K562 (cell line): ENCODE measurements at regions not wholly inside any gene's neighbourhood (a gene's known extent, or its start where the extent isn't known, plus 50 kb on each side); places are given as distances from the start of the nearest gene placed in this dataset.
A peak's percentile ranks its signal among the peaks of the same experiment; 100 is the strongest.

Experiments used
- ARID1B ChIP-seq: fragments of 450-650 bp; IDR thresholded peaks from 2 replicates; pipeline ENCODE4 v1.6.1; 2016; ENCODE audit warnings: antibody characterized with exemption, mild to moderate bottlenecking, inconsistent platforms
- ATF7 ChIP-seq: fragments of 450-650 bp; IDR thresholded peaks from 2 replicates; pipeline ENCODE4 v1.7.1; 2014; ENCODE audit warnings: mild to moderate bottlenecking, moderate library complexity
- CBFA2T3 ChIP-seq: fragments of 450-650 bp; IDR thresholded peaks from 2 replicates; pipeline ENCODE4 v1.6.1; 2017
- GTF2F1 ChIP-seq: IDR thresholded peaks from 2 replicates; pipeline ENCODE4 v1.6.1; 2011; ENCODE audit warnings: low read depth, low read length, improper control_type of control experiment
- KLF6 ChIP-seq: fragments of 250-450 bp; sonication (Bioruptor Pico); IDR thresholded peaks from 2 replicates; pipeline ENCODE4 v1.4.0; 2020; ENCODE audit warnings: mild to moderate bottlenecking, moderate library complexity, borderline replicate concordance
- MAFK ChIP-seq: IDR thresholded peaks from 2 replicates; pipeline ENCODE4 v1.6.1; 2011; ENCODE audit warnings: low read length, improper control_type of control experiment
- TEAD2 ChIP-seq: fragments of 450-650 bp; IDR thresholded peaks from 2 replicates; pipeline ENCODE4 v1.6.1; 2016; ENCODE audit warnings: missing genetic modification characterization, control low read depth, missing compliant biosample characterization
- ZNF764 ChIP-seq: fragments of 250-450 bp; sonication (Bioruptor Pico); IDR thresholded peaks from 2 replicates; pipeline ENCODE4 v1.4.0; 2020; ENCODE audit warnings: low read depth, mild to moderate bottlenecking, moderate library complexity
- TF ChIP-seq, protein P1 (sequence below): fragments of 250-450 bp; sonication (Bioruptor Pico); IDR thresholded peaks from 2 replicates; pipeline ENCODE4 v1.4.0; 2020
- TF ChIP-seq, protein P2 (sequence below): fragments of 450-650 bp; IDR thresholded peaks from 2 replicates; pipeline ENCODE4 v1.6.1; 2017; ENCODE audit warnings: antibody characterized with exemption, mild to moderate bottlenecking
- TF ChIP-seq, protein P3 (sequence below): fragments of 450-650 bp; IDR thresholded peaks from 2 replicates; pipeline ENCODE4 v1.6.1; 2016
- TF ChIP-seq, protein P4 (sequence below): fragments of 250-450 bp; sonication (Bioruptor Pico); IDR thresholded peaks from 2 replicates; pipeline ENCODE4 v1.8.0; 2022; ENCODE audit warnings: inconsistent platforms, mild to moderate bottlenecking, moderate library complexity, borderline replicate concordance
- TF ChIP-seq, protein P5 (sequence below): fragments of 200-800 bp; sonication (Bioruptor generic); IDR thresholded peaks from 2 replicates; pipeline ENCODE4 v1.6.1; 2017; ENCODE audit warnings: missing genetic modification characterization, missing compliant biosample characterization

DNA sequence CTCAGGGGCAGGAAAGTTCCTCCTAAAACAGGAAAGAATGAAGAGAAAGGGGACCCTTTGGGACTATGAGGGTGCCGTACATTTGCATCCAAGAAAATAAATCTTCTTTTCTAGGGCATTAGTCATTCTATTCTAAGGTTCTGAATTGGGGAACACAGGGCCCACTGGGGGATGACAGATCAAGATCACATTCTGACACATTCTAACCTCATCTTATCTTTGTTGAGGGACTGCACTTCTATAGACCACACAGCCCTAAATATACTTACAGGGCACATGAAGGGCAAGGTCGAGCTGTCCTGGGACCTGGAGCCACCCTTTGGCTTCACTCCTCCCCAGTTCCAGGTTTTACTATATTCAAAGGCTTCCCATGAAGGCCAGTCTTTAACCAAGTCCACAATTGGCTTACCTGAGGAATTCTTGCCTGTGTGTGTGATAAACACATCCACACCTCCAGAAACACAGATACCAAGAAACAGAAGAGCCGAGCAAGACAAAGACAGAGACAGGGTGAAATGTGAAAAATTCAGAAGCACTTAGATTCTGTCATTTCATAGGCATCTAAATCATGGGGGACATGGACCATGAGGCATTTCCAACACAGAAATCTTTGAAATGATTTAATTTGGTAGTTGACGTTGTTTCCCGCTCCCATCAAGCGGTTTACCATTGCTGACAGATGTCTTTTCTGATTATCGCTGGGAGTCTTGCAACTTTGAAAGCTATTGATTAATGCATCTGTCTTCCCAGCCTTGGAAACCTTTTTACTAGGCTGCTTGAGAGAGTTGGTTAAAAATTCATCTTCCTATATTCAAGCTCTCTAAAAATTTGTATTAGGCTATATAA is 75.8 kb downstream of the CCDC71L start (continued):
- TF ChIP-seq, protein P1, sequence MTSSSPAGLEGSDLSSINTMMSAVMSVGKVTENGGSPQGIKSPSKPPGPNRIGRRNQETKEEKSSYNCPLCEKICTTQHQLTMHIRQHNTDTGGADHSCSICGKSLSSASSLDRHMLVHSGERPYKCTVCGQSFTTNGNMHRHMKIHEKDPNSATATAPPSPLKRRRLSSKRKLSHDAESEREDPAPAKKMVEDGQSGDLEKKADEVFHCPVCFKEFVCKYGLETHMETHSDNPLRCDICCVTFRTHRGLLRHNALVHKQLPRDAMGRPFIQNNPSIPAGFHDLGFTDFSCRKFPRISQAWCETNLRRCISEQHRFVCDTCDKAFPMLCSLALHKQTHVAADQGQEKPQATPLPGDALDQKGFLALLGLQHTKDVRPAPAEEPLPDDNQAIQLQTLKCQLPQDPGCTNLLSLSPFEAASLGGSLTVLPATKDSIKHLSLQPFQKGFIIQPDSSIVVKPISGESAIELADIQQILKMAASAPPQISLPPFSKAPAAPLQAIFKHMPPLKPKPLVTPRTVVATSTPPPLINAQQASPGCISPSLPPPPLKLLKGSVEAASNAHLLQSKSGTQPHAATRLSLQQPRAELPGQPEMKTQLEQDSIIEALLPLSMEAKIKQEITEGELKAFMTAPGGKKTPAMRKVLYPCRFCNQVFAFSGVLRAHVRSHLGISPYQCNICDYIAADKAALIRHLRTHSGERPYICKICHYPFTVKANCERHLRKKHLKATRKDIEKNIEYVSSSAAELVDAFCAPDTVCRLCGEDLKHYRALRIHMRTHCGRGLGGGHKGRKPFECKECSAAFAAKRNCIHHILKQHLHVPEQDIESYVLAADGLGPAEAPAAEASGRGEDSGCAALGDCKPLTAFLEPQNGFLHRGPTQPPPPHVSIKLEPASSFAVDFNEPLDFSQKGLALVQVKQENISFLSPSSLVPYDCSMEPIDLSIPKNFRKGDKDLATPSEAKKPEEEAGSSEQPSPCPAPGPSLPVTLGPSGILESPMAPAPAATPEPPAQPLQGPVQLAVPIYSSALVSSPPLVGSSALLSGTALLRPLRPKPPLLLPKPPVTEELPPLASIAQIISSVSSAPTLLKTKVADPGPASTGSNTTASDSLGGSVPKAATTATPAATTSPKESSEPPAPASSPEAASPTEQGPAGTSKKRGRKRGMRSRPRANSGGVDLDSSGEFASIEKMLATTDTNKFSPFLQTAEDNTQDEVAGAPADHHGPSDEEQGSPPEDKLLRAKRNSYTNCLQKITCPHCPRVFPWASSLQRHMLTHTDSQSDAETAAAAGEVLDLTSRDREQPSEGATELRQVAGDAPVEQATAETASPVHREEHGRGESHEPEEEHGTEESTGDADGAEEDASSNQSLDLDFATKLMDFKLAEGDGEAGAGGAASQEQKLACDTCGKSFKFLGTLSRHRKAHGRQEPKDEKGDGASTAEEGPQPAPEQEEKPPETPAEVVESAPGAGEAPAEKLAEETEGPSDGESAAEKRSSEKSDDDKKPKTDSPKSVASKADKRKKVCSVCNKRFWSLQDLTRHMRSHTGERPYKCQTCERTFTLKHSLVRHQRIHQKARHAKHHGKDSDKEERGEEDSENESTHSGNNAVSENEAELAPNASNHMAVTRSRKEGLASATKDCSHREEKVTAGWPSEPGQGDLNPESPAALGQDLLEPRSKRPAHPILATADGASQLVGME (CRISPR knock-in tag): 0 out of 2 replicates have a peak, but pooled peaks have one; percentile 19
- TF ChIP-seq ZNF764 (CRISPR knock-in tag) (no peak), MAFK (no peak), ATF7 (peak; percentile 19; the same call in 1 of the 2 replicates), ARID1B (peak; percentile 86), KLF6 (CRISPR knock-in tag) (no peak), CBFA2T3 (peak; percentile 83), GTF2F1 (no peak), TEAD2 (tag) (no peak)
- TF ChIP-seq, protein P2, sequence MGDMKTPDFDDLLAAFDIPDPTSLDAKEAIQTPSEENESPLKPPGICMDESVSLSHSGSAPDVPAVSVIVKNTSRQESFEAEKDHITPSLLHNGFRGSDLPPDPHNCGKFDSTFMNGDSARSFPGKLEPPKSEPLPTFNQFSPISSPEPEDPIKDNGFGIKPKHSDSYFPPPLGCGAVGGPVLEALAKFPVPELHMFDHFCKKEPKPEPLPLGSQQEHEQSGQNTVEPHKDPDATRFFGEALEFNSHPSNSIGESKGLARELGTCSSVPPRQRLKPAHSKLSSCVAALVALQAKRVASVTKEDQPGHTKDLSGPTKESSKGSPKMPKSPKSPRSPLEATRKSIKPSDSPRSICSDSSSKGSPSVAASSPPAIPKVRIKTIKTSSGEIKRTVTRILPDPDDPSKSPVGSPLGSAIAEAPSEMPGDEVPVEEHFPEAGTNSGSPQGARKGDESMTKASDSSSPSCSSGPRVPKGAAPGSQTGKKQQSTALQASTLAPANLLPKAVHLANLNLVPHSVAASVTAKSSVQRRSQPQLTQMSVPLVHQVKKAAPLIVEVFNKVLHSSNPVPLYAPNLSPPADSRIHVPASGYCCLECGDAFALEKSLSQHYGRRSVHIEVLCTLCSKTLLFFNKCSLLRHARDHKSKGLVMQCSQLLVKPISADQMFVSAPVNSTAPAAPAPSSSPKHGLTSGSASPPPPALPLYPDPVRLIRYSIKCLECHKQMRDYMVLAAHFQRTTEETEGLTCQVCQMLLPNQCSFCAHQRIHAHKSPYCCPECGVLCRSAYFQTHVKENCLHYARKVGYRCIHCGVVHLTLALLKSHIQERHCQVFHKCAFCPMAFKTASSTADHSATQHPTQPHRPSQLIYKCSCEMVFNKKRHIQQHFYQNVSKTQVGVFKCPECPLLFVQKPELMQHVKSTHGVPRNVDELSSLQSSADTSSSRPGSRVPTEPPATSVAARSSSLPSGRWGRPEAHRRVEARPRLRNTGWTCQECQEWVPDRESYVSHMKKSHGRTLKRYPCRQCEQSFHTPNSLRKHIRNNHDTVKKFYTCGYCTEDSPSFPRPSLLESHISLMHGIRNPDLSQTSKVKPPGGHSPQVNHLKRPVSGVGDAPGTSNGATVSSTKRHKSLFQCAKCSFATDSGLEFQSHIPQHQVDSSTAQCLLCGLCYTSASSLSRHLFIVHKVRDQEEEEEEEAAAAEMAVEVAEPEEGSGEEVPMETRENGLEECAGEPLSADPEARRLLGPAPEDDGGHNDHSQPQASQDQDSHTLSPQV: 0 out of 2 replicates have a peak, but pooled peaks have one; percentile 57
- TF ChIP-seq, protein P3, sequence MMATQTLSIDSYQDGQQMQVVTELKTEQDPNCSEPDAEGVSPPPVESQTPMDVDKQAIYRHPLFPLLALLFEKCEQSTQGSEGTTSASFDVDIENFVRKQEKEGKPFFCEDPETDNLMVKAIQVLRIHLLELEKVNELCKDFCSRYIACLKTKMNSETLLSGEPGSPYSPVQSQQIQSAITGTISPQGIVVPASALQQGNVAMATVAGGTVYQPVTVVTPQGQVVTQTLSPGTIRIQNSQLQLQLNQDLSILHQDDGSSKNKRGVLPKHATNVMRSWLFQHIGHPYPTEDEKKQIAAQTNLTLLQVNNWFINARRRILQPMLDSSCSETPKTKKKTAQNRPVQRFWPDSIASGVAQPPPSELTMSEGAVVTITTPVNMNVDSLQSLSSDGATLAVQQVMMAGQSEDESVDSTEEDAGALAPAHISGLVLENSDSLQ: peak; percentile 76
- TF ChIP-seq, protein P4, sequence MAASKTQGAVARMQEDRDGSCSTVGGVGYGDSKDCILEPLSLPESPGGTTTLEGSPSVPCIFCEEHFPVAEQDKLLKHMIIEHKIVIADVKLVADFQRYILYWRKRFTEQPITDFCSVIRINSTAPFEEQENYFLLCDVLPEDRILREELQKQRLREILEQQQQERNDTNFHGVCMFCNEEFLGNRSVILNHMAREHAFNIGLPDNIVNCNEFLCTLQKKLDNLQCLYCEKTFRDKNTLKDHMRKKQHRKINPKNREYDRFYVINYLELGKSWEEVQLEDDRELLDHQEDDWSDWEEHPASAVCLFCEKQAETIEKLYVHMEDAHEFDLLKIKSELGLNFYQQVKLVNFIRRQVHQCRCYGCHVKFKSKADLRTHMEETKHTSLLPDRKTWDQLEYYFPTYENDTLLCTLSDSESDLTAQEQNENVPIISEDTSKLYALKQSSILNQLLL (CRISPR knock-in tag): no peak
- TF ChIP-seq, protein P5, sequence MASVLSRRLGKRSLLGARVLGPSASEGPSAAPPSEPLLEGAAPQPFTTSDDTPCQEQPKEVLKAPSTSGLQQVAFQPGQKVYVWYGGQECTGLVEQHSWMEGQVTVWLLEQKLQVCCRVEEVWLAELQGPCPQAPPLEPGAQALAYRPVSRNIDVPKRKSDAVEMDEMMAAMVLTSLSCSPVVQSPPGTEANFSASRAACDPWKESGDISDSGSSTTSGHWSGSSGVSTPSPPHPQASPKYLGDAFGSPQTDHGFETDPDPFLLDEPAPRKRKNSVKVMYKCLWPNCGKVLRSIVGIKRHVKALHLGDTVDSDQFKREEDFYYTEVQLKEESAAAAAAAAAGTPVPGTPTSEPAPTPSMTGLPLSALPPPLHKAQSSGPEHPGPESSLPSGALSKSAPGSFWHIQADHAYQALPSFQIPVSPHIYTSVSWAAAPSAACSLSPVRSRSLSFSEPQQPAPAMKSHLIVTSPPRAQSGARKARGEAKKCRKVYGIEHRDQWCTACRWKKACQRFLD (CRISPR knock-in tag): 0 out of 2 replicates have a peak, but pooled peaks have one; percentile 3
